H54 (cell line): ENCODE measurements at regions not wholly inside any gene's neighbourhood (a gene's known extent, or its start where the extent isn't known, plus 50 kb on each side); places are given as distances from the start of the nearest gene placed in this dataset.

Experiments
- DNase-seq: peaks from one replicate; pipeline ENCODE4 v3.0.0; 2011; ENCODE audit warnings: low spot score, mixed read lengths; ENCODE audit not compliant: insufficient read length
- FAIRE-seq: peaks from 3 replicates; lab custom pipeline; 2011; peaks lifted over from hg19 to GRCh38; lab: Jason Lieb, UNC
- POLR2A ChIP-seq: IDR thresholded peaks from 2 replicates; pipeline ENCODE4 v1.6.1; 2011; ENCODE audit warnings: low read depth, mild to moderate bottlenecking, low read length

DNA sequence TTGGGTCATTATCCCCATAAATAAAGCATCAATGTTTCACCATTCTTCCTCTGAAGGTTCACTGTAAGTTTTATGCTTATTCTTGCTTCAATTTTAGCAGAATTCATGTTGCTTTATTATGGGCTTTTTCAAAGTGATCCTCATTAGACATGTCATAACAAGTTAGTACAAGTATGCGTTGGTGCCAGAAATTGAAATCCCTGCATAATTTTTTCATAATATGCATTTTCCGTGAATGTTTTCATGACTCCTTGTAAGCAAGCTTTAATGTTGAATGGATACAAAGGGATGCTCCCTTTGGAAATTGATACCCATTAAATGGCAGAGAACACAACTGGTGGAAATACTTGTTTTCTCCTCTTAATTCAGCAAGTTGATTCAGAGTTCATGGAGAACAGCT is 179.7 kb downstream of the ST6GAL2 start:
- TF ChIP-seq POLR2A, result no peak
- DNase-seq (no peak), FAIRE-seq (no peak)

DNA sequence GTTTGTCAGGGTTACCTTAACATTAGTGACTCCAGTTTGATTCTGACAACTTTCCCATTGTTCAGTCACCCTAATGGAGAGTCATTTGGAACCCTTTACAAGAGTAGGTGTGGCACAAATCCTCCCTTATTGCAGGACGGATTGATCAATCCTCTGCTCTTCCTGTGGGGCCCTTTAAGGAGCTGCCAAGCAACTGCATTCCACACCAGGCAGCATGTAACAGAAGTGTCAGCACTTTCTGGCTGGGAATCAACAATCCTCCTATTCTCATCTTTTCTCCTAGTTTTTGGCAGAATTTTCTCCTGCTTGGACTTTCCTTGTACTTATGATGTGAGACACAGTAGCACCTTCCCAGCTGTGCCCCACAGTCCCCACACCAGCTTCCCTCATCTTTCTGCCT is 177.8 kb downstream of the ST6GAL2 start:
- FAIRE-seq, result no peak
- DNase-seq, result no peak
- TF ChIP-seq POLR2A, result no peak

DNA sequence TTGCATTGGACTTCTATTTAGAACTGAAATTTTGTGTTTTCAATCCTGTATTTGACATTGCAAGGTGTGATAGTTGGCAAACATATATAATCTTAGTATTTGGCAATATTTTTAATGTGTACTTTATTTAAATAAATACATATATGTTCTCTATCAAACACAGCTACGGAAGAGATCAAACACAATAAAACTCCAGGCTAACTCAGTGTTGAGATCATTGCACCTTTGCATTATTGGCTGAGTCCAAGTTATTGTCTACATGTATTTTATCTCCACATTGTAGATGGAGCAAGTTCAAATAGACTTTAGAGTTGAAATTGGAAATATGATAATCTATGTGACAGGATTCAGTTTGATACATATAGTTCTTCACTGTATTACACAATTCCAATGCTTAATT is 176.7 kb downstream of the ST6GAL2 start:
- DNase-seq (no peak), FAIRE-seq (no peak)
- no peak for TF ChIP-seq POLR2A

DNA sequence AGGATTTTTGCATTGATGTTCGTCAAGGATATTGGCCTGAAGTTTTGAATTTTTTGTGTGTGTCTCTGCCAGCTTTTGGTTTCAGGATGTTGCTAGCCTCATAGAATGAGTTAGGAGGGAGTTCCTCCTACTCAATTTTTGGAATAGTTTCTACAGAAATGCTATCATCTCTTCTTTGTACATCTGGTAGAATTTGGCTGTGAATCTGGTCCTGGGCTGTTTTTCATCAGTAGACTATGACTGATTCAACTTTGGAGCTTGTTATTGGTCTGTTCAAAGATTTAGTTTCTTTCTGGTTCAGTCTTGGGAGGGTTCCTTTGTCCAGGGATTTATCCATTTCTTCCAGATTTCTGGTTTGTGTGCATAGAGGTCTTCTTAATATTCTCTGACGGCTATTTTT is 166.7 kb downstream of the ST6GAL2 start:
- DNase-seq, result no peak
- TF ChIP-seq POLR2A, result no peak
- no peak for FAIRE-seq

DNA sequence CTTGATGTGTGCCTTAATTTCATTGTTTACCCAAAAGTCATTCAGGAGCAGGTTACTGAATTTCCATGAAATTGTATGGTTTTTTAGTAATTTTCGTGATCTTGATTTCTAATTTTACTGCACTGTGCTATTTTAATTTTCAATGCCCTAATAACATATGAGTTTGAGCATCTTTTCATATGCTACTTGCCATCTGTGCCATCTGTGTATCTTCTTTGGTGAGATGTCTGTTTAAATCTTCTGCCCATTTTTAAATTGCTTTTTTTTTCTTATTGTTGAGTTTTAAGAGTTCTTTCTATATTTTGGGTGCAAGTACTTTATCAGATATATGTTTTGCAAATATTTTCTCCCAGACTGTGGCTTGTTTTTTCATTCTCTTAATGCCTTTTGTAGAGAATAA is 165.9 kb downstream of the ST6GAL2 start:
- TF ChIP-seq POLR2A, result no peak
- FAIRE-seq (no peak), DNase-seq (no peak)

DNA sequence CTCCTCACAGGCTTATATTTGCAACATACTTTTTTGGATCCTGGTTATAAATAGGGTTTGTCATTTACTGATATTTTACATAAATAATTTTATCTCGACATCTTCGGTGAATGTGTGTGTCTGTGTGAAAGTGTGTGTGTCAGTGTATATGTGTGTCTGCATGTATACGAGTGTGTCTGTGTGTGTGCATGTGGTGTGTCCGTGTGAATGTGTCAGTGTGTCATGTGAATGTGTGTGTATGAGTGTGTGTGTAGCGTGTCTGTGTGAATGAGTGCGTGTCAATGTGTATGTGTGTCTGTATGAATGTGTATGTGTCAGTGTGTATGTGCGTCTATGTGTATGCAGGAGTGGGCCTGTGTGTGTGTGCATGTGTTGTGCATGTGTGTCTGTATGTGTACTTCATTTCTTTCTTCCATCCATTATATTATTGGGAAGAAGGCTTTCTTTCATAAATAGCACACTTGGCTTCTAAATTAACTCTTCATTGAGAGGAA is 161.6 kb downstream of the ST6GAL2 start:
- DNase-seq (no peak), FAIRE-seq (no peak)
- no peak for TF ChIP-seq POLR2A

DNA sequence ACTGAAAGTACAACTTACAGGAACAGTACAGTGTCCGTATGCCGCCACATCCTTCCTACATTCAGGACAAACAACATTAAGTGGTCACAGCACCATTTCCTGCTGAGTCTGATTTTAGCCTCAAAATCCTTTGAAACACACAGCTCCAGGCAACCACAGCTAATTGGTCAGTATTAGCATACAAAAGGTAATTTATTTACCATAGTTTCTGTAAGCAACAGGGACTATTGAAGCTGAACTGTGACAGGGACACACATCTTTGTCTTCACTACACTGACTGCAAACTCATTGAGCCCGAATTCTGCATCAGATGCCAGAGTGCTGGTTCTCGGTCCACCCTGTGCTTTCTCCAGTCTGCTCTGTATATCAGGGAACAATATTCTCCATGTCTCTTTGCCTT is 151.8 kb downstream of the ST6GAL2 start:
- no peak for DNase-seq
- no peak for FAIRE-seq
- TF ChIP-seq POLR2A, result no peak

DNA sequence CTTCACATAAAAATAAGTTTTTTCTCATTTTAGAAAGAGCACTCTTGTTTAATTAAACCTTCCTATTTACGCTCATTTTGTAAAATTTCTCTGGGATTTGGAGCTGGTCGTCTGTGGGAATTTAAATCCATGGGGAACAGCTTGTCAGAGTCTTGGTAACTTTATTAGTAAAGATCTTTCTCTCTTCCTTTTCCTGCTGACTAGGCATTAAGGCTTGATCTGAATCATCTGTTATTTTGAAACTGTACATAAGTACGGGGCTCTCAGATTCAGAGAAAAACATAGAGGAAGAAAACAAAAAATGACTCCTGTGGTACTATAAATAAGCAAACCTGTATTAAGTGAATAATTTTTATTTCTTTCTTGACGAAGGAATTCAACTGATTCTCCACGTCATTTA is 150.2 kb downstream of the ST6GAL2 start:
- FAIRE-seq (no peak), DNase-seq (no peak)
- no peak for TF ChIP-seq POLR2A

DNA sequence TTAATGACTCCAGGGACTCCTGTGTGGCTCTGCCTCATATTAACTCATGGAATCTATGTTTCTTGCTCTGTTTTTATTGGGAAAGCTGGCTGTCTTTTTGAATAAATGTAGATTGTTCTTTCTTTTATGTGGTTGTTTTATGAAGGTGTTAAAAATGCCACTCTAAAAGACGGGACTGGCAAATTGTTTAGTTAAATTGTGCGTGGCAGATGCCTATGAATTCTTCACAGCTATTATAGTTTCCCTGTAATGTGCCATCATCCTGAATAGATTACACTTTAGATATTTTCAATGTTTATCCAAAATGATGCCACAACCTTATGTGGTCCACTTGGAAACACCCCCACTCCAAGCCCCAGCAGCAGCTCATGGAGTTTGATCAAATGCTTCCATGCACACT is 149.7 kb downstream of the ST6GAL2 start:
- no peak for TF ChIP-seq POLR2A
- DNase-seq (no peak), FAIRE-seq (no peak)

DNA sequence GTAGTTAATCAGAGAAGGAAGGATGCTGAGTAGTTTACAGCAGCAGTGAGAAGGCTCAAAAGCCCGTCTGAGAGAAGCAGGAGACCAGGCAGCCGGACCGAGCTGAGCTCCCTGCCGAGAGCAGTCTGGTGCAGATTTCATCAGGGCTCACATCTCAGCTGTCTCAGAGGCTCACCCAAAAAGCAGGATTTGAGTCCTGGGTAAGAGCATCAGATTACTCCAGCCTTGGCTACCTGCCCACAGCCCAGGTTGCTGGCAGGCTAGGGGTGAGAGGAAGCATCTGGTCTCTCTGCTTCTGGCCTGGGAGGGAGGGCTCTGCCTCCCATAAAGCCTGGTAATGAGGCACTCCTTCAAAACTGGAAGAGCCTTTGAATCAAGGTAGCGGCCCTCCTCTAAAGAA is 140.5 kb downstream of the ST6GAL2 start:
- FAIRE-seq (no peak), DNase-seq (no peak)
- no peak for TF ChIP-seq POLR2A

DNA sequence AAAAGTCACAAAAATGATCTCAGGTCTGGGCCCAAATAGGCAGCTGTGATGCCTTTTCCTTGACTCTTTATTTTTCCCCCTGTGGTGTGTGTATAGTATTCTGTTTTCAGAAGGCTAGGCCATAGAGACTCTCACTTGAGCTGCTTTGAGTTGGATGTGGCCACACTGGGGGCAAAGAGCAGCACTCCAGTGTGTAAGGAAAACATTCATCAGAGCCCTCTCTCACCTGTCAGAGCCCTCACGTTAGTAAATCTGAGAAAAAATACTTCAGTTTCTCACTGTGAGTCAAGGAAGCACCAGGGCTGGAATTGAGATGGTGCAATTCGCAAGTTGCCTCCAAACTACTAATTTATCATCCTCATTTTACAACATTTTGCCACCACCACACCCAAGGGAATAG is 136.1 kb downstream of the ST6GAL2 start:
- TF ChIP-seq POLR2A, result no peak
- FAIRE-seq (no peak), DNase-seq (no peak)
